WTC11 (cell line): ENCODE measurements at regions not wholly inside any gene's neighbourhood (a gene's known extent, or its start where the extent isn't known, plus 50 kb on each side); places are given as distances from the start of the nearest gene placed in this dataset.

Experiments used
- ATAC-seq: fragments of 200-7000 bp; cut with Tn5 transposase; 2 replicates; pipeline ENCODE4 v1.10.0; 2021; ENCODE audit warnings: mild to moderate bottlenecking, moderate library complexity
- CTCF ChIA-PET: fragments of 300-600 bp; sonication (Branson Sonifier 250); formaldehyde crosslinking; loops from one replicate; lab custom pipeline; 2021; ENCODE audit warnings: antibody characterized with exemption; lab: Charles Lee
- POLR2A ChIA-PET: fragments of 350-600 bp; sonication (Branson Sonifier 250); formaldehyde crosslinking; loops from one replicate; lab custom pipeline; 2021; ENCODE audit warnings: antibody characterized with exemption; lab: Charles Lee
- DNase-seq: peaks from one replicate; pipeline ENCODE4 v3.0.0; 2021; ENCODE audit warnings: low spot score
- H3K27ac Mint-ChIP-seq: 2 replicates; pipeline ENCODE4 v1.8.0; 2021; ENCODE audit warnings: mixed read lengths
- H3K27me3 Mint-ChIP-seq: 2 replicates; pipeline ENCODE4 v1.8.0; 2021; ENCODE audit warnings: low read depth, mild to moderate bottlenecking, moderate library complexity, mixed read lengths
- H3K36me3 Mint-ChIP-seq: 2 replicates; pipeline ENCODE4 v1.8.0; 2021; ENCODE audit warnings: mixed read lengths
- H3K4me1 Mint-ChIP-seq: 2 replicates; pipeline ENCODE4 v1.8.0; 2022; ENCODE audit warnings: mixed read lengths
- H3K4me3 Mint-ChIP-seq: 2 replicates; pipeline ENCODE4 v1.8.0; 2021; ENCODE audit warnings: mild to moderate bottlenecking, moderate library complexity, mixed read lengths
- H3K9me3 Mint-ChIP-seq: 2 replicates; pipeline ENCODE4 v1.8.0; 2021; ENCODE audit warnings: mixed read lengths
- CBFB ChIP-seq: sonication (generic); formaldehyde crosslinking; IDR thresholded peaks from 2 replicates; pipeline ENCODE4 v1.8.1; 2022; ENCODE audit warnings: mild to moderate bottlenecking, low read depth, missing genetic modification reagents
- ELF4 ChIP-seq: sonication (generic); formaldehyde crosslinking; IDR thresholded peaks from 2 replicates; pipeline ENCODE4 v1.8.1; 2022; ENCODE audit warnings: low read depth, mild to moderate bottlenecking, moderate library complexity, missing genetic modification reagents
- EMX1 ChIP-seq: fragments of 250-450 bp; sonication (Bioruptor Pico); IDR thresholded peaks from 2 replicates; pipeline ENCODE4 v1.8.0; 2021; ENCODE audit warnings: mild to moderate bottlenecking
- GTF2I ChIP-seq: fragments of 250-450 bp; sonication (Bioruptor Pico); conservative IDR thresholded peaks from 2 replicates; pipeline ENCODE4 v1.4.0; 2021; ENCODE audit warnings: mild to moderate bottlenecking
- NFATC4 ChIP-seq: fragments of 250-450 bp; sonication (Bioruptor Pico); IDR thresholded peaks from 2 replicates; pipeline ENCODE4 v1.9.0; 2021; ENCODE audit warnings: mild to moderate bottlenecking
- PRRX2 ChIP-seq: fragments of 250-450 bp; sonication (Bioruptor Pico); IDR thresholded peaks from 2 replicates; pipeline ENCODE4 v1.8.0; 2021; ENCODE audit warnings: mild to moderate bottlenecking
- TP53 ChIP-seq: sonication (generic); formaldehyde crosslinking; IDR thresholded peaks from 2 replicates; pipeline ENCODE4 v1.8.1; 2023; ENCODE audit warnings: mild to moderate bottlenecking, missing genetic modification reagents
- ZBTB21 ChIP-seq: sonication (generic); formaldehyde crosslinking; IDR thresholded peaks from 2 replicates; pipeline ENCODE4 v1.8.1; 2023; ENCODE audit warnings: mild to moderate bottlenecking, missing genetic modification reagents, borderline replicate concordance
- TF ChIP-seq, protein P1 (sequence below): fragments of 250-450 bp; sonication (Bioruptor Pico); IDR thresholded peaks from 2 replicates; pipeline ENCODE4 v2.1.2; 2022; ENCODE audit warnings: mild to moderate bottlenecking, moderate library complexity
- TF ChIP-seq, protein P2 (sequence below): sonication (generic); formaldehyde crosslinking; IDR thresholded peaks from 2 replicates; pipeline ENCODE4 v1.8.0; 2023; ENCODE audit warnings: missing genetic modification reagents, mild to moderate bottlenecking, borderline replicate concordance
- TF ChIP-seq, protein P3 (sequence below): sonication (generic); formaldehyde crosslinking; IDR thresholded peaks from 2 replicates; pipeline ENCODE4 v1.8.0; 2022; ENCODE audit warnings: mild to moderate bottlenecking, missing genetic modification reagents
- TF ChIP-seq, protein P4 (sequence below): sonication (generic); formaldehyde crosslinking; IDR thresholded peaks from 2 replicates; pipeline ENCODE4 v1.8.1; 2022; ENCODE audit warnings: mild to moderate bottlenecking, missing genetic modification reagents, moderate library complexity, borderline replicate concordance
- TF ChIP-seq, protein P5 (sequence below): sonication (generic); formaldehyde crosslinking; IDR thresholded peaks from 2 replicates; pipeline ENCODE4 v1.8.0; 2022; ENCODE audit warnings: mild to moderate bottlenecking, missing genetic modification reagents

DNA sequence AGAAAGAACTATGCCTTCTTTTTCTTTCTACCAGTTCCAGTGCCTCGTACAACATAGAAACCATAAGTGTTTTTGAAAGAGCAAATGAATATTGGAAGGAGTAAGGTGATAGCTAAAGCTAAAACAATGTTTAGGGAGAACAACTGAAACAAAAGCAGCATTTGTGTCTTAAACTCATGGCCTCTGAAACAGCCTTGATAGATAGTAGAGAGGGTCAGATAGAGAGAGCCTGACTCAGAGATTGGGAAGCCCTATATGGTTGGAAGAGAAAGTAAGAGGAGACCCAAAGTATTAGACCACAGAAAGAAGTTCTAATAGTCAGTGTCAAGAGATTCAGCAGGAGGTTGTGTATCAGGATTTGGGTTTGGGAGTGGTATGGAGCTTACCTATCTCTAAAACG, 79.6 kb upstream of the IFNG-AS1 start:
- Mint-ChIP-seq H3K9me3 (peaks cover 10% of the 10 kb centered on the region), H3K36me3 (no peaks in the 10 kb centered on the region), H3K27me3 (no peaks in the 10 kb centered on the region), H3K27ac (no peak overlapping the region), H3K4me1 (no peaks in the 10 kb centered on the region), H3K4me3 (no peak overlapping the region)
- no peak for ATAC-seq
- no peak for DNase-seq
- POLR2A ChIA-PET: no interaction called here
- no peak for TF ChIP-seq ELF4 (CRISPR knock-in tag)
- CTCF ChIA-PET: no interaction called here

DNA sequence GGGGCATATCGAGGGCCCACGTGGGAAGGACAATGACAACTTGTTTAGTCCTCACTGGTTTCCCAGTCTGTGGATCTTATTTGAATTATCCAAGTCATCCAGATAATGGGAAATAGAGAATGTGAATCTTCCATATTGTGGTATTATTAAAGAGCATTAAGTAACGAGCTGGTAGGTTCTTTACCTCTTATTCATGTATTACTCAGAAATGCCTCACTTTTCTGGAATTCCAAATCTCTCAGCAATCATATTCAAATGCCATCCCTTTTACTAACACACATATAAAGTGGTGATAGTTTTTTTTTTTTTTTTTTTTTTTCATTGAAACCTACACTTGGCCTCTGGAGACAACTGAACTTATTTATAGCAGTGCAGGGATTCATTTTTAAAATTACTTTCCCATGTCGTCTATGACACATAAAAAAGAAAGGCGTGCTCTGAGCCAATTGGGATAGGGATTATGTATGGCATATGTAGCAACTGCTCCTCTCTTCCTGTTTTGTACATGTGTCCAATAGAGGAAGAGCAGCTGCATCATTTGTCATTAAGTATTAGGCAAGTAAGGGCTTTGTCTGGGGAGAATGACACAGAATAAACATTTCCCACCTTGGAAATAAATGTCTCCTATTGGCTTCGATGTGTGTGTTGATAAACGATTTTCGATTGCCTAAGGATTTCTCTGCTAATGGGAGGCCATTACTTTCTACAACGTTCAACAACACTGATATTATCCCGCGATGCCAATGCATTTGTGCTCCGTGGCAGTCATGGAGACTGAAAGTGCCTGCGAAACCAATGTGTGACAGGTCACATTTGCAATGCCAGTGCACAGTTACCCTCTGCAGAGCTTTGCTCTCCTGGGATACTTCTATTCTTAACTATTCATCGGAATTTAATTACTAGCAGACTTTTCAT, 78.6 kb upstream of the IFNG-AS1 start:
- H3K4me1 Mint-ChIP-seq: no peaks in the 10 kb centered on the region
- no peaks in the 10 kb centered on the region for H3K36me3 Mint-ChIP-seq
- POLR2A ChIA-PET: no interaction called here
- CTCF ChIA-PET: no interaction called here
- DNase-seq (no peak), ATAC-seq (no peak)
- no peak for TF ChIP-seq TP53 (CRISPR knock-in tag)
- TF ChIP-seq, all 79 proteins: peak for 0
- H3K27me3 Mint-ChIP-seq: no peaks in the 10 kb centered on the region
- peaks cover 10% of the 10 kb centered on the region for H3K9me3 Mint-ChIP-seq
- H3K4me3 Mint-ChIP-seq: no peak overlapping the region
- no peak overlapping the region for H3K27ac Mint-ChIP-seq

DNA sequence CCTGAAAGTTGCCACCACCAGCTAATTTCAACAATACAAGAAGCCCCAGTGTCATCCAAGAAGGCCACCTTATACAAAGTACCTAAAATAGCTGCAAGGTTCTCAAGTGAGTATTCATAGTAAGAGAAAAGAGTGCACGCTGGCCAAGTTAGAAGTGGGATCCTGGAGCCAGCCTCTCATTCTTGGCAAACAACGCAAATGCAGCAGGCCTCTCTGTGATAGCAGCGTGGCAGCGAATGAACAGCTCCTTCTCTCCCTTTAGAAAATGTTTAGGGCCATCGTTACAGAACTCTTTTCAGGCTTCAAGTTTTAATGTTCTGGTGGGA, 78.0 kb upstream of the IFNG-AS1 start:
- Mint-ChIP-seq H3K9me3 (peaks cover 10% of the 10 kb centered on the region), H3K4me1 (peaks cover 5% of the 10 kb centered on the region), H3K4me3 (no peak overlapping the region), H3K27ac (no peak overlapping the region), H3K36me3 (no peaks in the 10 kb centered on the region), H3K27me3 (no peaks in the 10 kb centered on the region)
- TF ChIP-seq, protein P1, sequence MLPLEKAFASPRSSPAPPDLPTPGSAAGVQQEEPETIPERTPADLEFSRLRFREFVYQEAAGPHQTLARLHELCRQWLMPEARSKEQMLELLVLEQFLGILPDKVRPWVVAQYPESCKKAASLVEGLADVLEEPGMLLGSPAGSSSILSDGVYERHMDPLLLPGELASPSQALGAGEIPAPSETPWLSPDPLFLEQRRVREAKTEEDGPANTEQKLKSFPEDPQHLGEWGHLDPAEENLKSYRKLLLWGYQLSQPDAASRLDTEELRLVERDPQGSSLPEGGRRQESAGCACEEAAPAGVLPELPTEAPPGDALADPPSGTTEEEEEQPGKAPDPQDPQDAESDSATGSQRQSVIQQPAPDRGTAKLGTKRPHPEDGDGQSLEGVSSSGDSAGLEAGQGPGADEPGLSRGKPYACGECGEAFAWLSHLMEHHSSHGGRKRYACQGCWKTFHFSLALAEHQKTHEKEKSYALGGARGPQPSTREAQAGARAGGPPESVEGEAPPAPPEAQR (CRISPR knock-in tag): no peak
- TF ChIP-seq PRRX2 (CRISPR knock-in tag) (no peak), EMX1 (CRISPR knock-in tag) (no peak), NFATC4 (no peak), GTF2I (CRISPR knock-in tag) (no peak)
- TF ChIP-seq, protein P2, sequence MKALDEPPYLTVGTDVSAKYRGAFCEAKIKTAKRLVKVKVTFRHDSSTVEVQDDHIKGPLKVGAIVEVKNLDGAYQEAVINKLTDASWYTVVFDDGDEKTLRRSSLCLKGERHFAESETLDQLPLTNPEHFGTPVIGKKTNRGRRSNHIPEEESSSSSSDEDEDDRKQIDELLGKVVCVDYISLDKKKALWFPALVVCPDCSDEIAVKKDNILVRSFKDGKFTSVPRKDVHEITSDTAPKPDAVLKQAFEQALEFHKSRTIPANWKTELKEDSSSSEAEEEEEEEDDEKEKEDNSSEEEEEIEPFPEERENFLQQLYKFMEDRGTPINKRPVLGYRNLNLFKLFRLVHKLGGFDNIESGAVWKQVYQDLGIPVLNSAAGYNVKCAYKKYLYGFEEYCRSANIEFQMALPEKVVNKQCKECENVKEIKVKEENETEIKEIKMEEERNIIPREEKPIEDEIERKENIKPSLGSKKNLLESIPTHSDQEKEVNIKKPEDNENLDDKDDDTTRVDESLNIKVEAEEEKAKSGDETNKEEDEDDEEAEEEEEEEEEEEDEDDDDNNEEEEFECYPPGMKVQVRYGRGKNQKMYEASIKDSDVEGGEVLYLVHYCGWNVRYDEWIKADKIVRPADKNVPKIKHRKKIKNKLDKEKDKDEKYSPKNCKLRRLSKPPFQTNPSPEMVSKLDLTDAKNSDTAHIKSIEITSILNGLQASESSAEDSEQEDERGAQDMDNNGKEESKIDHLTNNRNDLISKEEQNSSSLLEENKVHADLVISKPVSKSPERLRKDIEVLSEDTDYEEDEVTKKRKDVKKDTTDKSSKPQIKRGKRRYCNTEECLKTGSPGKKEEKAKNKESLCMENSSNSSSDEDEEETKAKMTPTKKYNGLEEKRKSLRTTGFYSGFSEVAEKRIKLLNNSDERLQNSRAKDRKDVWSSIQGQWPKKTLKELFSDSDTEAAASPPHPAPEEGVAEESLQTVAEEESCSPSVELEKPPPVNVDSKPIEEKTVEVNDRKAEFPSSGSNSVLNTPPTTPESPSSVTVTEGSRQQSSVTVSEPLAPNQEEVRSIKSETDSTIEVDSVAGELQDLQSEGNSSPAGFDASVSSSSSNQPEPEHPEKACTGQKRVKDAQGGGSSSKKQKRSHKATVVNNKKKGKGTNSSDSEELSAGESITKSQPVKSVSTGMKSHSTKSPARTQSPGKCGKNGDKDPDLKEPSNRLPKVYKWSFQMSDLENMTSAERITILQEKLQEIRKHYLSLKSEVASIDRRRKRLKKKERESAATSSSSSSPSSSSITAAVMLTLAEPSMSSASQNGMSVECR (CRISPR knock-in tag): no peak
- TF ChIP-seq, protein P3, sequence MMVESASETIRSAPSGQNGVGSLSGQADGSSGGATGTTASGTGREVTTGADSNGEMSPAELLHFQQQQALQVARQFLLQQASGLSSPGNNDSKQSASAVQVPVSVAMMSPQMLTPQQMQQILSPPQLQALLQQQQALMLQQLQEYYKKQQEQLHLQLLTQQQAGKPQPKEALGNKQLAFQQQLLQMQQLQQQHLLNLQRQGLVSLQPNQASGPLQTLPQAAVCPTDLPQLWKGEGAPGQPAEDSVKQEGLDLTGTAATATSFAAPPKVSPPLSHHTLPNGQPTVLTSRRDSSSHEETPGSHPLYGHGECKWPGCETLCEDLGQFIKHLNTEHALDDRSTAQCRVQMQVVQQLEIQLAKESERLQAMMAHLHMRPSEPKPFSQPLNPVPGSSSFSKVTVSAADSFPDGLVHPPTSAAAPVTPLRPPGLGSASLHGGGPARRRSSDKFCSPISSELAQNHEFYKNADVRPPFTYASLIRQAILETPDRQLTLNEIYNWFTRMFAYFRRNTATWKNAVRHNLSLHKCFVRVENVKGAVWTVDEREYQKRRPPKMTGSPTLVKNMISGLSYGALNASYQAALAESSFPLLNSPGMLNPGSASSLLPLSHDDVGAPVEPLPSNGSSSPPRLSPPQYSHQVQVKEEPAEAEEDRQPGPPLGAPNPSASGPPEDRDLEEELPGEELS (CRISPR knock-in tag): no peak
- ChIA-PET CTCF (no interaction called here), POLR2A (no interaction called here)
- ATAC-seq (no peak), DNase-seq (no peak)

DNA sequence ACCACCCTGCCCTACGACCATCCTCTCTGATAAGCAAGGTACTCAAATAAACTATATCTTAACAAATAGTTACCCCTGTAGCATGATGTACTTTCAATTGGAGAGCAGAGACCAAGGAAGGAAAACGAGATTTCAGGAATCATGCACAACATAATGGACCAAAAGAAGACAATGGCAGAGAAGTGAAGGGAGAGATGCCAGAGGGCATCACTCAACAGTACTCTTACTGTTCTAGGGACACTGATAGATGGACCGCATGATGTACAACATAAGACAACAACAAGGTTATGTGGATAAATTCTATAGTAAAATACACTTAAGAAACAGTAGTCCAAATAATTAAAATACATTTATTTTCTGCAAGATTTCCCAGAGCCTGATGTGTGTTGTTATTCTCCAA, 77.5 kb upstream of the IFNG-AS1 start:
- Mint-ChIP-seq H3K4me3 (no peak overlapping the region), H3K4me1 (peaks cover 10% of the 10 kb centered on the region), H3K9me3 (peaks cover 6% of the 10 kb centered on the region), H3K27ac (no peak overlapping the region), H3K36me3 (no peaks in the 10 kb centered on the region), H3K27me3 (no peaks in the 10 kb centered on the region)
- no peak for ATAC-seq
- CTCF ChIA-PET: no interaction called here
- POLR2A ChIA-PET: no interaction called here
- TF ChIP-seq, protein P4, sequence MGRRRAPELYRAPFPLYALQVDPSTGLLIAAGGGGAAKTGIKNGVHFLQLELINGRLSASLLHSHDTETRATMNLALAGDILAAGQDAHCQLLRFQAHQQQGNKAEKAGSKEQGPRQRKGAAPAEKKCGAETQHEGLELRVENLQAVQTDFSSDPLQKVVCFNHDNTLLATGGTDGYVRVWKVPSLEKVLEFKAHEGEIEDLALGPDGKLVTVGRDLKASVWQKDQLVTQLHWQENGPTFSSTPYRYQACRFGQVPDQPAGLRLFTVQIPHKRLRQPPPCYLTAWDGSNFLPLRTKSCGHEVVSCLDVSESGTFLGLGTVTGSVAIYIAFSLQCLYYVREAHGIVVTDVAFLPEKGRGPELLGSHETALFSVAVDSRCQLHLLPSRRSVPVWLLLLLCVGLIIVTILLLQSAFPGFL (CRISPR knock-in tag): no peak
- TF ChIP-seq NFATC4 (no peak), ZBTB21 (CRISPR knock-in tag) (no peak), CBFB (CRISPR knock-in tag) (no peak)
- TF ChIP-seq, protein P5, sequence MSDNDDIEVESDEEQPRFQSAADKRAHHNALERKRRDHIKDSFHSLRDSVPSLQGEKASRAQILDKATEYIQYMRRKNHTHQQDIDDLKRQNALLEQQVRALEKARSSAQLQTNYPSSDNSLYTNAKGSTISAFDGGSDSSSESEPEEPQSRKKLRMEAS: no peak
- DNase-seq: no peak
